ENCODE measurements at regions not wholly inside any gene's neighbourhood (a gene's known extent, or its start where the extent isn't known, plus 50 kb on each side); places are given as distances from the start of the nearest gene placed in this dataset.
"Not testable (repeated sequence)": the region's sequence is repeated elsewhere in the genome, so short reads cannot be mapped to it uniquely, and the experiment has no call there.

DNA sequence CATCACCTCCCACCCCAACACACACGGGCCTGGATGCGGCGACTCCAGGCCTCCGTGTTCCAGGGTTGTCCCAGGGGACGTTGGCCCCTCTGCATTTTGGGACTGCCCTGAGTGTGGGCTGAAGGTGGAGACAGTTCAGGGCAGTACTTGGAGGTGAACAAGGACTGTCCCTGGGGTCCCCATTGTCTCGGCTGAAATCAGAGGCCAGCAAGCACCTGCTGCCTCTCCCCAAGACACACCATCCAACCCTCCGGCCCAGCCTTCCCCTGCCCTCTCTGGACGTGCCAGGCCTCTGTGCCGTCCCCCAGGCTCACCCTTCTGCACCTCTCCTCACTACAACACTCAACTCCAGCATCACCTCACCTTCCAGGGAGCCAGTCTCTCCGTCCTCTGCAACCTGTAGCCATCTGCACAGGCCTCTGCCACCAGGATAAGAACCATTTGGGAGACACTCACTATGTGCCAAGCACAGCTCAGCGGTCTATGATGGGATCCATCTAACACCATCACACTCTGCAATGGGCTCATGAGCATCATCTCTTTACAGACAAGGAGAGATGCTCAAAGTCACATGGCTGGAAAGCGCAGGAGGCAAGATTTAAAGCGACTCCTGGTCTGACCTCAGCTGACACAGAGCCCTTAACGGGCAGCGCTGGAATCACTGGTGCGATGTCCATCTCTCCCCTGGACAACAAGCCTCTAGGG is 104.5 kb upstream of the SEC14L1 start:
- intact Hi-C loops (cut with DNase I, micrococcal nuclease): no loop called here
- DNase-seq: no peak
- no peak for ATAC-seq

DNA sequence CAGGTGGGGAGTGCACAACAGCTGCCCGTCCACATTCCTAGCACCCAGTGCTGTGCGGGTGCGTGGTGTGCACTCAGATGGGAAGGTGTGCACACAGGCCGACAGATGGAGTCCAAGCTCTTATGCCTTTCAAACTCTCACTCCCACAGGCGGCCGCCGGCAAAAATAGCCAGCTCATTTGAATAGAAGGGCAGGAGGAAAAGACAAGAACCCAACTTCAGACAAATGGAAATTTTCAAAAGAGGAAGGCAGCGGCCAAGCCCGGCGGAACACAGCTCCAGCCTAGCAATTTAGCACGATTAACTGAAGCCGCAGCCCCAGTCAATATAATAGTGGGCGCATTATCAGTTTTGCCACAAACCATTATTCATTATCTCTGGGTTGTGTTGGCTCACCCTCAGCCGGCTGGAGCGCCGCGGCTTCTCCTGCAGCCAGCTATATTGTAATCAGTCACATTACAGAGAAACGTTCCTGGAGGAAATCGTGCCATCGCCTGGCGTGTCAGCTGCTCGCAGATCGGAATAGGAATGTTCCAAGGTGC is 103.9 kb upstream of the SEC14L1 start:
- intact Hi-C loops (cut with DNase I, micrococcal nuclease): no loop called here
- DNase-seq: peak in 1 of 2 donors; percentile 9
- no peak for ATAC-seq

DNA sequence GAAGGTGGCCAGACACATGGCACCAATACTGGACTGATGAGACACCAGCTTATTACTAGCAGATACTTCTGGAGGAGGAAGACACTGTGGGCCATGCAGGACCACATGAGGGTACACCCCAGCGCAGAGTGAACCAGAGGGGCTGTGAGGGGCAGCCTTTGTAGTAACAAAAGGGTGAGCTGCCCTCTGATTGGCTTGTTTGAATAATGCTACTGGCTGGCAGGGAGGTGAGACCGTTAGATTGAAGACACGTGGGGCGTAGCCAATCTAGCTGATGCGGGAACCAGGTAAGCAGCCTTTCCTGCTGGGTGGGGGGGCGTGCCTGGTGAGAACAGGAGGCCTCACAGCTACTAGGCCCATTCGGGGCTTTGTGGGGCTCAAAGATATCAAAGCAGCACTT is 102.8 kb upstream of the SEC14L1 start:
- no peak for ATAC-seq

DNA sequence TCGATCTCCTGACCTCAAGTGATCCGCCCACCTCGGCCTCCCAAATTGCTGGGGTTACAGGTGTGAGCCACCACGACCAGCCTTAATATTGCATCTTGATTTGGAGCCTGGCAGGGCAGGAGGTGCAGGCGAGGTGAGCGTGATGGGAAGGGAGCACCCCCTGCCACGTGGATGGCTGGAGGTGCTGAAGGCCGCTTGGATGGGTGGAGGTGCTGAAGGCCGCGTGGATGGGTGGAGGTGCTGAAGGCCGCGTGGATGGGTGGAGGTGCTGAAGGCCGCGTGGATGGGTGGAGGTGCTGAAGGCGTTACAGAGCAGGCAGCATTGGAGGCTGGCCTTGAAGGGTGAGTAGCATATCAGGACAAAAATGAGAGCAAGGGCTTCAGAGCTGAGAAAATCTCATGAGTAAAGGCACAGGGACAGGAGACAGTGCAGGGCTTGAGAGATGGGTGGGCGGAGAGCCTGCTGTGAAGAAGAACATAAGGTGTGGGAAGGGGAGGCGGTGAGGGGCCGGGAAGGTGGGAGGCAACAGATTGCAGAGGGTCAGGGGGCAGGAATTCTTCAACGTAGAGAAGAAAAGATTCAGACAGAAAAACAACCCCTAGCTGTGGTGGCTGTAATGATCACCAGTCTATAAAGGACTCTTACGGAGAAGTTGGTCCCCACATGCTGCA is 101.7 kb upstream of the SEC14L1 start:
- ATAC-seq: no peak

More for the DNA sequence above, 102.8 kb upstream of the SEC14L1 start:
- intact Hi-C loops (cut with DNase I, micrococcal nuclease): no loop called here
- no peak for DNase-seq

DNA sequence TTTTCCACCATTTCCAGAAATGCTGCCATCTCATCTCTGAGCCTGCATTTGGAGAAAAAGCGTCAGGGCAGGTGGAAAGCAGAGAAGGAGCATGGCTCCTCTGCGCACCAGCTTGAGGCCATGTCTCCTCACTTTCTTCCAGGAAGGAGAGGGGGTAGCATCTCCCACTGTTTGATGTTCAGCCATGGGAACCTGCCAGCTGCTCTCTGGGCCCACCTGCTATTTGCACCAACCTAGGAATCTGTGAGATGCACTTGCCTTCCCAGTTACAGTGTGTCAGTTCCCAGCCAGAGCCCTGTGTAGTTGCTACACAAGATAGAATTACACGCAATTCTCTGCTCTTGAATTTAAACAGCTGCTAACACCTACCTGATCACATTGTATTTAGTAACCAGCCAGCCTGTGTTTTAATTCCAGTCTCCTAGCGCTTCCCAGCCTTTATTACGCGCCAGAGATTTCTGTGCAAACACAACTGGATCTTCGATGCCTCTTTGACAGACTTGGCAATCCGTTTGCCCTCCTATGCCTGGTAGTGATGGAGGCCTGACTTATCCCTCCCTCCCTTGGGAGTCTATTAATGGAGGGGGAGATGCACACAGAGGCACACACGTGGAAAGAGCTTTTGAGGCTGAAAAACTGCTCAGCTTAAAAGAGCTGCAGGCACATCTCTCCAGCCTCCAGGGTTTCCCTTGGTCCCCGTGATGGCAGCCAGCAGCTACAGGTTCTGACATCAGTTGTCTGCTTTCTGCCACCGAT is 98.1 kb upstream of the SEC14L1 start:
- ATAC-seq (no peak), DNase-seq (no peak)
- intact Hi-C loops (cut with DNase I, micrococcal nuclease): no loop called here

More for the DNA sequence above, 101.7 kb upstream of the SEC14L1 start:
- intact Hi-C loops (cut with DNase I, micrococcal nuclease): no loop called here
- no peak for DNase-seq

DNA sequence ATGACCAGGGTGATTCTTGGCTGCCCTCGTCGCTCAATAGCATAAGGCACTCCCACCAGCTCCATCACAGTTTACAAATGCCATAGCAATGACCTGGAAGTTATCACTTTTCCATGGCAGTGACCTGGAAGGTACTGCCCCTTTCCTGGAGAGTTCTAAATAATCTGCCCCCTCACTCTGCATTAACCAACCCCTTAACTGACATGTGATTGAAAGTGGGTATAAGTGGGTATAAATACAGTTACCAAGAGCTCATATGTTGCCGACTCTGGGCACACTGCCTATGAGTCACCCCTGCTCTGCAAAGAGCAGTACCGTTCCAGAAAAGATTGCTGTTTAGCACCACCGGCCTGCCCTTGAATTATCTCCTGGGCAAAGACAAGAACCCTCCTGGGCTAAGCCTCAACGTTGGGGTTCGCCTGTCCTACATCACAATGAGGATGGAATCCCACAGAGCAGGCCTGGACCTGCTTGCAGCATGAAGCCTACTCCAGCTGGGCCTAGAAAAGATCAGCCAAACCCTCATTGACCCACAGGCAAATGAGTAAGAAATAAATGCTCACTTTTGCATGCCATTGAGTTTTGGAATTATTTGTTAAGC is 95.2 kb upstream of the SEC14L1 start:
- no peak for ATAC-seq
- intact Hi-C loops (cut with DNase I, micrococcal nuclease): no loop called here
- DNase-seq: no peak

DNA sequence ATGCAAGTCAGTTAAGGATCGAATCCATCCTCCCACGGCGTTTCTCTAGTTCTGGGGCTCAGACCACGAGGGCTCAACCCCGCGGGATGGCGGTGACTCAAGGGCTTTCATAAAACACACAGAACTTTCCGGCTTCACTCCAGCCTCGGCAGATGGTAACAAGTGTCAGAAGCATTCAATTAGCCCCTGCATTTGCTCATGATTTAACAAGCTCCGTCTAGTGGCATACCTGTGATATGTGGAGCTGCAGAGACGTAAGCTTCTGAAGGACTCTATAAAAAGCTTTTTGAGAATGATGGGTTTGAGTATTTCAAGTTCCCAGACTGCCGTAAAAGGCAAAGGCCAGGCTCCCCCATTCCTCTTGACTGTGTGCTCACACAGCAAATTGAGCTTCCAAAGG is 91.3 kb upstream of the SEC14L1 start:
- intact Hi-C loops (cut with DNase I, micrococcal nuclease): no loop called here
- no peak for ATAC-seq
- no peak for DNase-seq

DNA sequence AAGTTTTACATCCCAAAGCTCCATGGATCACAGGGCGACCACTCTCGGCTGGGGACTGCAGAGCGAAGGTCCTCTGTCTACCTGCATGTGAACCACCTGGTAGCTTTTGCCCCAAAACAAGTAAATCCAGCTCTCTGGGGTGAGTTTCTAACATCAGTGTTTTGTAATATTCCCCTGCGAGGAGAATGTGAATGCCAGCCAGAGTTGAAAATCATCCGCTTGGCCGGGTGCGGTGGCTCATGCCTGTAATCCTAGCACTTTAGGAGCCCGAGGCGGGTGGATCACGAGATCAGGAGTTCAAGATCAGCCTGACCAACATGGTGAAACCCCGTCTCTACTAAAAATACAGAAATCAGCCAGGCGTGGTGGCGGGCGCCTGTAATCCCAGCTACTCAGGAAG is 89.9 kb upstream of the SEC14L1 start:
- not testable (repeated sequence) for DNase-seq, ATAC-seq
- intact Hi-C loops (cut with DNase I, micrococcal nuclease): loop anchor here in 1 of 2 donors (10.0 kb wide), 1 partner anchor 176 kb away; no protein-coding TSS in a partner anchor

DNA sequence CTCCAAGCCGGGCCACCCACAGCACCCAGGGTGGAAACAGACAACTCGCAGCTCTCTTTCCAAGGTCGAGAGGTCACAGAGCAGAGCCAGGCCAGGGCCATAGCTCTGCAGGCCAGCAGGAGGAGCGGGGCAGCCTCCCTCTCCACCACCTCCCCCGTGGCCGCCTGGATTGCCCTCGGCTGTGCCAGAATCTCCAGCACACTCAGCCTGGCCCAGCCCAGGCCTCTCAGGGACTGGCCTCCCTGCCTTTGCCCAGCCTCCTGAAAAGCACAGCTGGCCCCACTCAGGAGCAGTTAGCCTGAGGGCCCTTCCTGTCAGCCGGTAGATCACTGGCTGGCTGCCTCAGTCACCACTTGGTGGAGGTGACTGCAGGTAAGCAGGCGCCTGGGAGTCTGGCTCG is 85.8 kb upstream of the SEC14L1 start:
- no peak for DNase-seq
- ATAC-seq: no peak
- intact Hi-C loops (cut with DNase I, micrococcal nuclease): loop anchor here (5.0 to 10.0 kb wide), 2 partner anchors 180 to 188 kb away; partner anchors contain the start of gene MGAT5B (in 1 of the 2)

DNA sequence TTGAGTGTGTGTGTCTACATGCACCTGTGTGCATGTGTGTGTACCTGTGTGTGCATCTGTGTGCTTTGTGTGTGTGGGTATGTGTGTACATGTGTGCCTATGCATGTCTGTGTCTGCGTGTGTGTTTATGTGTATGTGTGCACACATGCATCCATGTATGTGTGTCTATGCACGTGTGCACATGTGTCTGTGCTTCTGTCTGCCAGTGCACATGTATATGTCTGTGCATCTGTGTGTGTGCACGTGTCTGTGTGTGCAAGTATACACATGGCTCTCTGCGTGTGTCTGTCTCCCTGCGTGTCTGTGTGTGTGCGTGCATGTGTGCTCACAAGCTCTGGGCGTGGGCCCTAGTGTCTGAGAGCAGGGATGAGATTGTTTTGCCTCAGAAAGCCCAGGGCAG is 85.3 kb upstream of the SEC14L1 start:
- intact Hi-C loops (cut with DNase I, micrococcal nuclease): loop anchor here (5.0 to 10.0 kb wide), 2 partner anchors 181 to 188 kb away; partner anchors contain the start of gene MGAT5B (in 1 of the 2)
- ATAC-seq (no peak), DNase-seq (no peak)

DNA sequence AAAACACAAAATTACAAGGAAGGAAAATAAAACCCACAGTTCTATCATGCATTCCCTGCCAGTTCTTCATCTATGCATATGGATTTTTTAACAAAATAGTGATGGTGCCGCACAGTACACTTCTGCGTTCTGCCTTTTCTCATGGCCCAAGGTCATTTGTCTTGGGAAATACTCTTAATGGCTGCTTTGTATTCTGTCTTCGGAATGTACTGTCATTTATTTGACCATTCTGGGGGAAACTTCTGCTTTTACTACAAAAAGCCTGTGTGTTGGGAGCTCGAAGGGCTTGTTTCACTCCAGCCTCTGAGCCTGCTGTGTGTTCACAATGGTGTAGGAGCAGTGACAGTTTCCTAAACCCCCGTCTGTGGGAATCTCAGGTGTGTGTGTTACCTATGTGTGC is 82.8 kb upstream of the SEC14L1 start:
- intact Hi-C loops (cut with DNase I, micrococcal nuclease): loop anchor here (5.0 to 10.0 kb wide), 2 partner anchors 183 to 191 kb away; partner anchors contain the start of gene MGAT5B (in 1 of the 2)
- DNase-seq: no peak
- no peak for ATAC-seq

DNA sequence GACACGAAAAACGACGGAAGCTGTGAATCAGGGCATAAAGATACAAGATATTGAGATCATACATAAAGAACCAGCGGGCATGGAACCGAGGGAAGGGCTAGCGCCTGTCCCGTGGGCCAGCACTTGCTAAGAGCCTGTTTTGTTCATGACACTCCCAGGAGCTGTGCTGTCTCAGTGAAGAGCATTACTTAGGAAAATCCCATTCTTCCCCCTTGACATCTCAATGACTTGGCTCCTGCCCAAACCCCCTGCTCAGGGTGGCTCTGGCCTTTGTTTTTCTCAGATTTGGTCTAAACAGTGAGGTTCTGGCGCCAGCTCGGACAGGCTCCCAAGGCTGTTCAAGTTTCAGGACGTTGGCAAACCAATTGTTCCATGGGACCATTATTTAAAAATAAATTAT is 79.1 kb upstream of the SEC14L1 start:
- intact Hi-C loops (cut with DNase I, micrococcal nuclease): no loop called here
- ATAC-seq (no peak), DNase-seq (no peak)

DNA sequence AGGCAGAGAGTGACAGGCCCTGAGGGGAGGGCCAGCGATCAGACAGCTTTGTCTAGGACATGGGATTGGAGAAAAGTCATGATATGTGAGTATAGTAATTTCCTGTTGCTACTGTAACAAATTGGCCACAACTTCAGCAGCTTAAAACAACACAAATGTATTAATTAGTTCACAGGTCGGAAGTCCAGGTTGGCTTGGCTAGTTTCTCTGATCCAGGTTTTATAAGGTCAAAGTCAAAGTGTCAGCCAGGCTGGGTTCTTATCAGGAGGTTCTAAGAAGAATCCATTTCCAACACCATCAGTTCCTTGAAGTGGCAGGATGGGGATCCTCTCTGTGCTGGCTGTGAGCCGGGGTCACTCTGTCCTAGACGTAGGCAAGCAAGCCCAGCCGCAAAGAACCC is 76.2 kb upstream of the SEC14L1 start:
- intact Hi-C loops (cut with DNase I, micrococcal nuclease): no loop called here
- ATAC-seq (peak; percentile 84), DNase-seq (no peak)

DNA sequence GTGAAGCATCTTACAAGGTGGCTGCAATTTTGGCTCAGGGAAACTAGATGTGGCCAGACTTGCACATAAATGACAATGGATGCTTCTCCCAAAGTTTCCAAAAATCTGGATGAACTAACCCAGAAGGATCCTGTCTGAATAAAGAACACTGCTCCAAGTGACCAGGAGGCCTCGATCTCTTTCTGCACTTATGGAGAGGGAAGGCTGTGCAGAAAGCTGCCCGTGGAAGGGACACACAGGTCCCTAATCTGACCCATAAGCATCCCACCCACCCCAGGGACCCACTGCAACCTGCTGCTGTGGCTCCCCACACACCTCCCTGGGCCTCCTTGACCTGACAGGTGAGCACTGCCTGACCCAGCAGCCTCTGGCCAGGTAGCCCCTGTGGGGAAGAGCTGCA is 74.6 kb upstream of the SEC14L1 start:
- no peak for DNase-seq
- intact Hi-C loops (cut with DNase I, micrococcal nuclease): no loop called here
- no peak for ATAC-seq

DNA sequence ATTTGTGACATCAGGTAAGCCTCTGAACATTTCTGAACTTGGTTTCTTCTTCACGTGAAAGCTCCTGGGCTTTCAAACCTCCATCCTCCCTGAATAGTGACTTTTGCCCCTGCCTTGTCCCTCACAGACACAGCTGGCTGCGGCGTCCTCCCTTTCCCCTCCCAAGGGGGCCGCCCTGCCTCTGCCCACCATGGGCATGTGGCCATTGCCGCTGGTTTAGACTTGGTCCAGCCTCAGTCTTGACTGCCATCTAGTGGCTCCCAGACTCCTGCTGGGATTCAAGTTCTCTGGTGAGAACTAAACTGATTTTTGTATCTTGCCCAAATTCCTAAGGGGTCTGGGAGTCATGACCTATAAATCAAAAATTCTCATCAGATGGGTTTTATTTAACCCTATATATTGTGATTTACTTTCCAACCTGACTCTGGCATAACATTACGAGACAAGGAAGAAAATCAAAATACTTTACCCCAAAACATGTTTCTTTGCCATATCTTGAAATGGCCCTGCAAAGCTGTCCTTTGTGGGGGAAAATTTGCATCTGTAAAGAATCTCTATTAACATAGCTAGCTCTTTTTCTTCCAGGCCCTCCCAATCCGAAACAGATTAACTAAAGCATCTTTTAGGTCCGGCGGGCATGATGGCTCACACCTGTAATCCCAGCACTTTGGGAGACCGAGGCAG is 73.9 kb upstream of the SEC14L1 start:
- DNase-seq: peak in 1 of 2 donors; percentile 58
- ATAC-seq: peak; percentile 56
- intact Hi-C loops (cut with DNase I, micrococcal nuclease): not testable (repeated sequence)

DNA sequence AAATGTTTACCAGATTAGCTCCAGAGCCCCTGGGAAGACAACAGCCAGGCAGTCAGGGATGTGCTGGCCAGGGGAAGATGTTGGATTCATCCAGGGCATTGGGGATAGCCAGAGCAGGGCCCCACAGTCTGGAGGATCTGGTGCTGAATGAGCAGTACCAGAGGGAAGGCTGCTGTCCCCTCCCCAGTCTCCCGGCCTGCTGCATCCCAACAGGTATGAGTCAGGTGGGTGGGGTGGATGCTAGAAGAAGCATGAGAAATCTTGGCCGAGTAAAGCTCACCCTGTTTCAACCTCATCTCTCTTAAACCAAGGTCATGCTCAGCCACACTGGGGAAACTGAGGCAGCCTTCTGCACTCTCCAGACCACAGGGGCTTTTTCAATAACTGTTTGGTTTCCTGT is 71.9 kb upstream of the SEC14L1 start:
- no peak for ATAC-seq
- intact Hi-C loops (cut with DNase I, micrococcal nuclease): no loop called here

DNA sequence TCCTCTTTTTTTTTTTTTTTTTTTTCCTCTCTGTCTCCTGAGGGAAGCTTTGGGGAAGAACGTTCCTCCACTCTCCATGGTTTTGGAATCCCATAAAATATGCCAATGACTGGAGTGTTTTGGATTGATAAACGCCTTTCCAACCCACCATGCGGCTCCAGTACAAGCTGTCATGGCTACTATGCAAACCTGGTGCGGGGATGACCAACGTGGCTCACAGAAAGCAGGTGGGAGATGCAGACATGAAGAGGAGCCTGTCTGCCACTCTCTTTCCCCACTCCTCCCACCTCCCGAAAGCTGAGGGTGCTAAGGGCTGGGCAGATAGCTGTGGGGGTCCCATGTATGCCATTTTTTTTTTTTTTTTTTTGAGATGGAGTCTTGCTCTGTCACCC is 69.9 kb upstream of the SEC14L1 start:
- DNase-seq (no peak), ATAC-seq (no peak)
- intact Hi-C loops (cut with DNase I, micrococcal nuclease): no loop called here

More for the DNA sequence above, 71.9 kb upstream of the SEC14L1 start:
- DNase-seq: no peak

DNA sequence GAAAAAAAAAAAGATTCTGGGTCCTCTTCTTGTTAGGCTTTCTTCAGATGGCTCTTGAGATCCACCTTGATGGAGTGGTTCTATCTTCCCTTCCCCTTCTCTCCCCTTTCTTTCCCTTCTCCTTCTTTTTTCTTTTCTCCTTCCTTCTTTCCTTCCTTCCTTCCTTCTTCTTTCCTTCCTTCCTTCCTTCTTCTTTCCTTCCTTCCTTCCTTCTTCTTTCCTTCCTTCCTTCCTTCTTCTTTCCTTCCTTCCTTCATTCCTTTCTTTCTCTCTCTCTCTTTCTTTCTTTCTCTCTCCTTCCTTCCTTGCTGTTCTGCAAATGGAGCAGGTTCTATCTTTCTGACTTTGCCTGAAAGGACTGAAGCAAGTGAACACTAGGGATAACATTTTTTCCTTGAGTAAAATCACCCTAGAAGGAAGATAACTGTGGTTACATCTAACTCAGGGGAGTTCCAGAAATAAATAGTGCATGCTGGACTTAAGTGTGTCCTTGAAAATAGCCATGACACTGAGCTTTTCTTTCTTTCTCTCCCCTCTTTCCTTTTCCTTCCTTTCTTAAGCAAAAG is 68.8 kb upstream of the SEC14L1 start:
- no peak for ATAC-seq

More for the DNA sequence above, 68.8 kb upstream of the SEC14L1 start:
- DNase-seq: no peak
- intact Hi-C loops (cut with DNase I, micrococcal nuclease): no loop called here

Data from left colon (tissue), 2 donors.